Glutamatergic neuron (in vitro differentiated cells): ENCODE measurements at regions not wholly inside any gene's neighbourhood (a gene's known extent, or its start where the extent isn't known, plus 50 kb on each side); places are given as distances from the start of the nearest gene placed in this dataset.

Source experiments
- DNase-seq: peaks from one replicate; pipeline ENCODE4 v3.0.0; 2022
- H3K27ac Mint-ChIP-seq: one replicate; pipeline ENCODE4 v1.8.0; 2020; ENCODE audit warnings: mild to moderate bottlenecking, mixed read lengths, inconsistent platforms; ENCODE audit not compliant: unreplicated experiment
- H3K27me3 Mint-ChIP-seq: one replicate; pipeline ENCODE4 v1.8.0; 2020; ENCODE audit warnings: mild to moderate bottlenecking, moderate library complexity, mixed read lengths, inconsistent platforms; ENCODE audit not compliant: unreplicated experiment
- H3K36me3 Mint-ChIP-seq: one replicate; pipeline ENCODE4 v1.8.0; 2020; ENCODE audit warnings: mild to moderate bottlenecking, mixed read lengths, inconsistent platforms; ENCODE audit not compliant: unreplicated experiment
- H3K4me1 Mint-ChIP-seq: one replicate; pipeline ENCODE4 v1.8.0; 2020; ENCODE audit warnings: mild to moderate bottlenecking, low read depth, mixed read lengths, inconsistent platforms; ENCODE audit not compliant: unreplicated experiment
- H3K4me3 Mint-ChIP-seq: one replicate; pipeline ENCODE4 v1.8.0; 2020; ENCODE audit warnings: mild to moderate bottlenecking, mixed read lengths, inconsistent platforms; ENCODE audit not compliant: unreplicated experiment
- H3K9me3 Mint-ChIP-seq: one replicate; pipeline ENCODE4 v1.8.0; 2020; ENCODE audit warnings: mild to moderate bottlenecking, moderate library complexity, mixed read lengths, inconsistent platforms; ENCODE audit not compliant: unreplicated experiment
- CTCF ChIP-seq: fragments of 200-600 bp; sonication (generic); IDR thresholded peaks from one replicate; pipeline ENCODE4 v1.5.0; 2021; ENCODE audit not compliant: partially characterized antibody, unreplicated experiment

DNA sequence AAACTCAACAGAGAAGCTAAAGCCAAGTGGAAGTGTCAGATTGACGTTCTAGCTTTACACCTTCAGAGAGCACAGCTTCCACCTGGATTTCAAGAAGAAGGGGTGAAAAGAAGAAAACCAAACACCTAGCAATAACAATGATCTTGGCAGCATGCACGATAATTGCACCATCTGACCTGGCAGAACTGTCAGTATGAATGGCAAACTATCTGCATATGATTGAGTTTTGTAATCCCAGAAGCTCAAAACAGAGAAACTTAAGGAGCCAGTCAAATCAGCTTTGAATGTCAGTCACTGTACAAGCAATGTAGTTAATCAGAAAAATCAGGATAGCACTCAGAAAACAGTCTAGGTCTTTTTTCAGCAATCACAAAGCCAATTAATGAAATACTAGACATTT lies 427.1 kb downstream of the ZFHX3 start:
- no peak for DNase-seq
- no peaks in the 10 kb centered on the region for H3K27me3 Mint-ChIP-seq
- TF ChIP-seq CTCF, result no peak
- no peaks in the 10 kb centered on the region for H3K4me1 Mint-ChIP-seq
- no peak overlapping the region for H3K4me3 Mint-ChIP-seq
- H3K9me3 Mint-ChIP-seq, result peaks cover 2% of the 10 kb centered on the region
- peaks cover 3% of the 10 kb centered on the region for H3K36me3 Mint-ChIP-seq
- no peak overlapping the region for H3K27ac Mint-ChIP-seq

DNA sequence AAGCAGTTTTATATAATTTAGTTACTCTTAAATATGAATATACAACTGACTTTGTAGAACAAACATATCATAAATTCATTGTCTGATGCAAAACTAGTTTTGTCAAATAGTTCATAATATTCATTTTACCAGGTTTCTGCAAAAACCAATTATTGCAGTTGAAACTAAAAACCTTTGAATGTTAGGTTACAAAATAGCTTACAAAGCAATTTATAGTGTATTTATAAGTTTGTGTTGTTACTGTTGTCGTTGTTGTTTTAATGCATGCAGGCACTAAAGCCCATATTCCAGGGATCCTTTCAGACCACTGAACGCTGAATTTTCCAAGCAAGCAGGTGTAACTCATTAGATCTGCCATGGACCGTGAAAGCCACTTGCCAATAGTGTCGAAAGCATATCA lies 427.6 kb downstream of the ZFHX3 start:
- no peaks in the 10 kb centered on the region for H3K9me3 Mint-ChIP-seq
- no peak for DNase-seq
- H3K27me3 Mint-ChIP-seq, result no peaks in the 10 kb centered on the region
- no peaks in the 10 kb centered on the region for H3K4me1 Mint-ChIP-seq
- no peak for TF ChIP-seq CTCF
- no peak overlapping the region for H3K27ac Mint-ChIP-seq
- H3K36me3 Mint-ChIP-seq, result peaks cover 4% of the 10 kb centered on the region
- no peak overlapping the region for H3K4me3 Mint-ChIP-seq

DNA sequence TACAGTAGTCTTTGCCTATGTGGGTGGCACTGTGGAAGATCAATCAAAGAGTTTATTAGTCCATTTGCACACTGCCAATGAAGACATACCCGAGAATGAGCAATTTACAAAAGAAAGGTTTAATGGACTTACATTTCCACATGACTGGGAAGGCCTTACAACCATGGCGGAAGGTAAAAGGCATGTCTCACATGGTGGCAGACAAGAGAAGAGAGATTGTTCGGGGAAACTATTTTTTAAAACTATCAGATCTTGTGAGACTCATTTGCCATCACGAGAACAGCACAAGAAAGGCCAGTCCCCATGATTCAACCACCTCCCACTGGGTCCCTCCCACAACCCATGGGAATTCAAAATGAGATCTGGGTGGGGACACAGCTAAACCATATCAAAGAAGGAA lies 432.1 kb downstream of the ZFHX3 start:
- Mint-ChIP-seq H3K4me1 (no peaks in the 10 kb centered on the region), H3K4me3 (no peak overlapping the region), H3K9me3 (no peaks in the 10 kb centered on the region), H3K27ac (no peak overlapping the region), H3K36me3 (peaks cover 4% of the 10 kb centered on the region), H3K27me3 (no peaks in the 10 kb centered on the region)
- no peak for TF ChIP-seq CTCF
- no peak for DNase-seq

DNA sequence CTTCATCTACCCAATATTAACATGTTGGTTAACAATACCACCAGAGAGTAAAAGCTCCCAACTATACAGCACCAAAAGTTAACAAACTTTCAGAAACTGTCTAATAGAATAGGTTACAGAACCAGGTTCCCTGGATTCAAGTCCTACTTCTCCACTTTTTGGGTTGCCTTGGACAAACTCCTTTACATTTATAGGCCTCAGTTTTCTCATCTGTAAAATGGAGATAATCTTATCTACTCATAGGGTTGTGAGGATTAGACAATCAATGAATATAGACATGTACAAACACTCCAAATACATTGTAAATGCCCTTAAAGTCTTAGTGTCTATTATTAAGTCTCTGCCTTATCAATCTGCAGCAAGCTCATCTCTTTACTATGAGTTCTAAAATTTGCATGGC lies 435.2 kb downstream of the ZFHX3 start:
- DNase-seq, result no peak
- H3K27me3 Mint-ChIP-seq, result no peaks in the 10 kb centered on the region
- H3K36me3 Mint-ChIP-seq, result peaks cover 4% of the 10 kb centered on the region
- no peaks in the 10 kb centered on the region for H3K4me1 Mint-ChIP-seq
- no peak for TF ChIP-seq CTCF
- H3K9me3 Mint-ChIP-seq, result no peaks in the 10 kb centered on the region
- H3K27ac Mint-ChIP-seq, result no peak overlapping the region
- H3K4me3 Mint-ChIP-seq, result no peak overlapping the region

GRCh38 chr16:72612256-72612655 lies 435.7 kb downstream of the ZFHX3 start:
- no peak for TF ChIP-seq CTCF
- no peaks in the 10 kb centered on the region for H3K4me1 Mint-ChIP-seq
- DNase-seq, result no peak
- H3K4me3 Mint-ChIP-seq, result no peak overlapping the region
- no peaks in the 10 kb centered on the region for H3K27me3 Mint-ChIP-seq
- H3K36me3 Mint-ChIP-seq, result peaks cover 4% of the 10 kb centered on the region
- H3K27ac Mint-ChIP-seq, result no peak overlapping the region
- H3K9me3 Mint-ChIP-seq, result no peaks in the 10 kb centered on the region
